ENCODE measurements at regions not wholly inside any gene's neighbourhood (a gene's known extent, or its start where the extent isn't known, plus 50 kb on each side); places are given as distances from the start of the nearest gene placed in this dataset.
A peak's percentile ranks its signal among the peaks of the same experiment; 100 is the strongest.

GRCh38 chr4:41318839-41319530 lies 62.3 kb downstream of the UCHL1 start:
- ATAC-seq: peak; percentile 31
- no peaks in the 10 kb centered on the region for H3K4me1 ChIP-seq (ENCODE audit: low read depth)
- DNase-seq: no peak
- H3K36me3 ChIP-seq (ENCODE audit: low read depth): no peaks in the 10 kb centered on the region
- H3K9me3 ChIP-seq: no peaks in the 10 kb centered on the region
- intact Hi-C loops (cut with DNase I, micrococcal nuclease): no loop called here
- no peak for TF ChIP-seq CTCF (IDR thresholded peaks at IDR 0.05)
- H3K4me3 ChIP-seq: no peak overlapping the region

GRCh38 chr4:41319553-41319952 lies 62.8 kb downstream of the UCHL1 start:
- H3K9me3 ChIP-seq: no peaks in the 10 kb centered on the region
- no peaks in the 10 kb centered on the region for H3K4me1 ChIP-seq (ENCODE audit: low read depth)
- no peak for ATAC-seq
- H3K36me3 ChIP-seq (ENCODE audit: low read depth): no peaks in the 10 kb centered on the region
- no peak overlapping the region for H3K4me3 ChIP-seq
- DNase-seq: no peak
- no peak for TF ChIP-seq CTCF (IDR thresholded peaks at IDR 0.05)
- intact Hi-C loops (cut with DNase I, micrococcal nuclease): no loop called here

- DNase-seq: no peak
These were observed 63.5 kb downstream of the UCHL1 start for GRCh38 chr4:41320278-41320677.

DNA sequence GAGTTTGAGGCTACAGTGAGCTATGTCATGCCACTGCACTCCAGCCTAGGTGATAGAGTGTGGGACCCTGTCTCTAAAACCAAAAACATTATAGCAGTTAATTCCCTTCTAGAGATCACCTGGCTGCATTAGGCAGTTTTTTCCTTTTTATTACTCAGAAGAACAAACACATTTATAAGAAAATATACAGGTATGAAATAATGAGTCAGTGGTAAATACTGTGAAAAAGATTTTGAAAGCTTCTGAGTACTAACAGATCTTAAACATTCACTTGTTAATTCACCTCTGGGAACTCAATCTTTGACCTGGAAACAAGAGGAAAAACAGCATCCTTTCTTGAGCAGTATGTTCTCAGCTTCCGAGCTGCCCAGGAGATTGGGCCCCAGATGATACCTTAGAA lies 64.1 kb downstream of the UCHL1 start:
- no peak overlapping the region for H3K4me3 ChIP-seq
- no peaks in the 10 kb centered on the region for H3K4me1 ChIP-seq (ENCODE audit: low read depth)
- no peak for DNase-seq
- ATAC-seq: no peak
- intact Hi-C loops (cut with DNase I, micrococcal nuclease): no loop called here
- H3K9me3 ChIP-seq: no peaks in the 10 kb centered on the region
- no peaks in the 10 kb centered on the region for H3K36me3 ChIP-seq (ENCODE audit: low read depth)
- no peak for TF ChIP-seq CTCF (IDR thresholded peaks at IDR 0.05)

More at GRCh38 chr4:41320278-41320677, 63.5 kb downstream of the UCHL1 start:
- TF ChIP-seq CTCF (IDR thresholded peaks at IDR 0.05): no peak
- Histone ChIP-seq H3K4me1 (ENCODE audit: low read depth) (no peaks in the 10 kb centered on the region), H3K4me3 (no peak overlapping the region), H3K36me3 (ENCODE audit: low read depth) (no peaks in the 10 kb centered on the region), H3K9me3 (no peaks in the 10 kb centered on the region)
- no peak for ATAC-seq
- intact Hi-C loops (cut with DNase I, micrococcal nuclease): no loop called here

- no peak for ATAC-seq
- H3K4me1 ChIP-seq (ENCODE audit: low read depth): no peaks in the 10 kb centered on the region
- DNase-seq: no peak
- no peaks in the 10 kb centered on the region for H3K9me3 ChIP-seq
- H3K36me3 ChIP-seq (ENCODE audit: low read depth): no peaks in the 10 kb centered on the region
- no peak for TF ChIP-seq CTCF (IDR thresholded peaks at IDR 0.05)
- H3K4me3 ChIP-seq: no peak overlapping the region
- intact Hi-C loops (cut with DNase I, micrococcal nuclease): no loop called here
These were observed 64.7 kb downstream of the UCHL1 start for GRCh38 chr4:41321216-41321945.

Measured in mucosa of descending colon (tissue), 3 donors.